Activated naive CD8-positive, alpha-beta T cell treated with anti-CD3 and anti-CD28 coated beads, Interleukin-2, amount 50 U/mL, for 24 hours (primary cell): ENCODE measurements at regions not wholly inside any gene's neighbourhood (a gene's known extent, or its start where the extent isn't known, plus 50 kb on each side); places are given as distances from the start of the nearest gene placed in this dataset.
A peak's percentile ranks its signal among the peaks of the same experiment; 100 is the strongest.

Experiments
- ATAC-seq: fragments of 150-1000 bp; cut with Tn5 transposase; one replicate; pipeline ENCODE4 v1.10.0; 2021
- DNase-seq: peaks from one replicate; pipeline ENCODE4 v3.0.0; 2021
- H3K27ac Mint-ChIP-seq: one replicate; pipeline ENCODE4 v1.8.0; 2021; ENCODE audit warnings: mild to moderate bottlenecking, mixed read lengths
- H3K27me3 Mint-ChIP-seq: one replicate; pipeline ENCODE4 v1.8.0; 2021; ENCODE audit warnings: mixed read lengths
- H3K36me3 Mint-ChIP-seq: one replicate; pipeline ENCODE4 v1.8.0; 2021; ENCODE audit warnings: low read depth, mixed read lengths
- H3K4me1 Mint-ChIP-seq: one replicate; pipeline ENCODE4 v1.8.0; 2021; ENCODE audit warnings: mixed read lengths
- H3K4me3 Mint-ChIP-seq: one replicate; pipeline ENCODE4 v1.8.0; 2021; ENCODE audit warnings: mild to moderate bottlenecking, moderate library complexity, mixed read lengths
- H3K9me3 Mint-ChIP-seq: one replicate; pipeline ENCODE4 v1.8.0; 2021; ENCODE audit warnings: mixed read lengths

DNA sequence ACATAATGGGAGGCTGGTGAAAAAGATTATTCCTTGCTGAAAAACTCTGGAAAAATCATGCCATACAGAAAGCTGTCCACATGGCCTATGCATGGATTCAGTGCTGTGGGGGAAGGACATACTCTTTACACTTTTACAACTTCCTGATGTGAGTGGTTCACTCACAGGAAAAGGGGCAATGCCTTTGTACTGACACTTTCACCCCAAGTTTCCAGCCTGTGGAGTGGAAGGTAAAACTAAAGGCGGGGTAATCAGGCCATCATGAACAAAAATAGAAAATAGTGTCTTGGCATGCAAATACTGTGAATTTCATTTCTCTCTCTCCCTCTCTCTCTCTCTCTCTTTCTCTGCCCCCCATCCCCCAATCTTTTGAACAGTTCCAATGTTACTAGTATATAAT is 281.8 kb downstream of the ETS1 start:
- Mint-ChIP-seq H3K9me3 (peaks cover 3% of the 10 kb centered on the region), H3K27me3 (no peaks in the 10 kb centered on the region), H3K36me3 (peaks cover 4% of the 10 kb centered on the region), H3K4me1 (peaks cover 83% of the 10 kb centered on the region), H3K4me3 (peak overlapping the region; percentile 45), H3K27ac (peak overlapping the region; percentile 88)
- peak; percentile 26 for ATAC-seq
- no peak for DNase-seq

DNA sequence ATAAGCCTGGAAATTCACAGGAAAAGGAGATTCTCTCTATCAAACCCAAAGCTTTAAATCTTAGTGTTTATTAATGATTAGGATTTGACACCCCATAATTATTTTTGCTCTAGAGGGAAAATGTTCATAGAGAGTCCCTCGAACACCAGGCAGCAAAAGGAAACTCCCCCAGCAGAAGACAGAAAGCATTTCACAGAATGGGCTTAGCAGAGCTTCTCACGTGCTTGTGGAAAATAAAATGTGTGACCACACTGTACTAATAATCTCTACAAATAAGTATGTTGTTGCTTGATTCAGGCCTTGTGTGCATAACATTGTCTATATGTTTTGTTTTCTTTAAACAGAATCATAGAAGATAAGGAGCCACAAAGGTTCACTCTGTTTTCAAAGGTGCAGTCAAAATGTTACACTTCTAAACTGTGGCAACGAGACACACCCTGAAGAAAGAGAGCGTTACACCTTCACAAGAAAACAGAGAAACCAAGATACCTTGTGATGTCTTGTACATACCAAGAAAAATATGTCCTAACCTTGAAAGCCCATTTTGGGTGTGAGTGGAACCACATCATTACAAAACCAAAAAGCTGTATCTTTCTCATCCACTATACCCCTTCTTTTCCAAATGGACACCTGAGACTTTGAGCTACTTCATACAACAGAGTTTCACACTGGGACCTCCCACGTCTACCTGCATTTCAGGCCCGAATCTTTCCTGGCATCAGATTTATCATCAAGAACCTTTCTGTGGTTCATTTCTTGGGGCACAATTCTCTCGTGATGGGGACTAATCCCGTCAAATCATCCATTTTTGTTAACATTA is 282.5 kb downstream of the ETS1 start:
- peaks cover 3% of the 10 kb centered on the region for H3K9me3 Mint-ChIP-seq
- no peaks in the 10 kb centered on the region for H3K27me3 Mint-ChIP-seq
- peak overlapping the region; percentile 45 for H3K4me3 Mint-ChIP-seq
- ATAC-seq: no peak
- H3K36me3 Mint-ChIP-seq: peaks cover 4% of the 10 kb centered on the region
- no peak for DNase-seq
- H3K4me1 Mint-ChIP-seq: peaks cover 83% of the 10 kb centered on the region
- peak overlapping the region; percentile 88 for H3K27ac Mint-ChIP-seq

DNA sequence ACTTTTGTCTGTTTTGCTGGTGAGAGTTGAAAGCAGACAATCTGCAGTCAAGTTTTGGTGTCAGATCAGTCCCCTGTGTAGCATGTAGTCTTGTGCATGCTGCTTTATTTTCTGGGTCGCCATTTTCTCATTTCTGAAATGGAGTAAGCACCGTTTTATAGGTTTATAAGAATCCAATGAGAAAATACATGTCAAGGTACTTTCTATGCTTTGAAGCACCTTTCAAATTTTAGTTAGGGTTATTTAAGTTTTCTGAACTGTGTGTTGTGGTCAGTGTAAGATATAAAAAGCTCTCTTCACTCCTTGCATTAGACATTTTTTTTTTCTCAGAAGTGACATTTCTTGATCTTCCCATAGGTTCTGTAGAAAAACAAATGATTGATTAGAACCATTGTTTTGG is 283.2 kb downstream of the ETS1 start:
- H3K9me3 Mint-ChIP-seq: peaks cover 3% of the 10 kb centered on the region
- H3K36me3 Mint-ChIP-seq: peaks cover 4% of the 10 kb centered on the region
- H3K27me3 Mint-ChIP-seq: no peaks in the 10 kb centered on the region
- DNase-seq (no peak), ATAC-seq (no peak)
- peak overlapping the region; percentile 83 for H3K4me3 Mint-ChIP-seq
- H3K4me1 Mint-ChIP-seq: peaks cover 83% of the 10 kb centered on the region
- peak overlapping the region; percentile 88 for H3K27ac Mint-ChIP-seq

GRCh38 chr11:128303383-128303782 is 284.0 kb downstream of the ETS1 start:
- Mint-ChIP-seq H3K27me3 (no peaks in the 10 kb centered on the region), H3K4me3 (peak overlapping the region; percentile 83), H3K27ac (peak overlapping the region; percentile 88), H3K36me3 (peaks cover 4% of the 10 kb centered on the region), H3K4me1 (peaks cover 88% of the 10 kb centered on the region), H3K9me3 (peaks cover 3% of the 10 kb centered on the region)
- ATAC-seq: no peak
- DNase-seq: no peak

DNA sequence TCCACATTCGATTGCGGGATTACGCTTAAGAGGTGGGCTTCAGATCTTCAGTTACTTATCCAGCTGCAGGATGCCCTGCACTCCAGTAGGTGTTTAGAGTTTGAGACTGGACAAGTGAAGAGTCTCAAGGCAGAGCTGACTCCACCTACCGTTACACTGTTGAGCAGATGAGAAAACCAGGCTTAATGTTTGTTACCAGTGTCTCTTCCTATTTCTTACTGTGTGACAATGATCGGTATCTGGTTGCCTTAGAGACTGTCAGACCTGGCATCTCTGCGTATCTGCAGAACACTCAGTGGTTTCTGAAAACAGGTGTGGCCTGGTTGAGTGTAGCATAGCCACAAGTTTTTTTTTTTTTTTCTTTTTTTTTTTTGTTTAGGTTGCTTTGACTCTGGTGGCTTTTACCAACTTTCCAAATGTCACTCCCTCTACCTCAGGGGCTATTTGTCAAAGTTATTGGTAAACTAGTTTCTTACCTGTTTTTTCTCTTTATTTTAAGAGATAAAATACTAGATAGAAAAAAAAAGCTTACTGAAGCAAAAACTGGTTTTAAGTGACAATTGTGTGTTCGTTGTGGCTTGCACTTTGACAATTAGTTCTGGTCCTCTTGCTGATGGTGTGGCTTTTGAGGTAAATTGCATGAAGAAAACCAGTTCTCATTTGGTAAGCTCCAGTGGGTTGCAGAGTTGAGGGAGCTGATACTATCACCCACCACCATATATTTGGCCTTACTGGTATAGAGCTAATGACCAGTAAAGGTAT is 284.8 kb downstream of the ETS1 start:
- Mint-ChIP-seq H3K4me3 (peak overlapping the region; percentile 83), H3K27me3 (no peaks in the 10 kb centered on the region), H3K9me3 (peaks cover 3% of the 10 kb centered on the region), H3K27ac (peak overlapping the region; percentile 88), H3K36me3 (peaks cover 4% of the 10 kb centered on the region), H3K4me1 (peaks cover 92% of the 10 kb centered on the region)
- ATAC-seq (peak; percentile 94), DNase-seq (peak; percentile 48)

GRCh38 chr11:128301756-128302155 is 285.6 kb downstream of the ETS1 start:
- DNase-seq (no peak), ATAC-seq (no peak)
- H3K27me3 Mint-ChIP-seq: no peaks in the 10 kb centered on the region
- H3K36me3 Mint-ChIP-seq: peaks cover 4% of the 10 kb centered on the region
- H3K27ac Mint-ChIP-seq: peak overlapping the region; percentile 88
- peak overlapping the region; percentile 83 for H3K4me3 Mint-ChIP-seq
- H3K9me3 Mint-ChIP-seq: peaks cover 3% of the 10 kb centered on the region
- peaks cover 97% of the 10 kb centered on the region for H3K4me1 Mint-ChIP-seq

GRCh38 chr11:128300785-128301184 is 286.6 kb downstream of the ETS1 start:
- Mint-ChIP-seq H3K4me3 (peak overlapping the region; percentile 61), H3K9me3 (peaks cover under 1% of the 10 kb centered on the region), H3K4me1 (peaks cover 99% of the 10 kb centered on the region), H3K36me3 (peaks cover 8% of the 10 kb centered on the region), H3K27ac (peak overlapping the region; percentile 88), H3K27me3 (no peaks in the 10 kb centered on the region)
- ATAC-seq (no peak), DNase-seq (no peak)

DNA sequence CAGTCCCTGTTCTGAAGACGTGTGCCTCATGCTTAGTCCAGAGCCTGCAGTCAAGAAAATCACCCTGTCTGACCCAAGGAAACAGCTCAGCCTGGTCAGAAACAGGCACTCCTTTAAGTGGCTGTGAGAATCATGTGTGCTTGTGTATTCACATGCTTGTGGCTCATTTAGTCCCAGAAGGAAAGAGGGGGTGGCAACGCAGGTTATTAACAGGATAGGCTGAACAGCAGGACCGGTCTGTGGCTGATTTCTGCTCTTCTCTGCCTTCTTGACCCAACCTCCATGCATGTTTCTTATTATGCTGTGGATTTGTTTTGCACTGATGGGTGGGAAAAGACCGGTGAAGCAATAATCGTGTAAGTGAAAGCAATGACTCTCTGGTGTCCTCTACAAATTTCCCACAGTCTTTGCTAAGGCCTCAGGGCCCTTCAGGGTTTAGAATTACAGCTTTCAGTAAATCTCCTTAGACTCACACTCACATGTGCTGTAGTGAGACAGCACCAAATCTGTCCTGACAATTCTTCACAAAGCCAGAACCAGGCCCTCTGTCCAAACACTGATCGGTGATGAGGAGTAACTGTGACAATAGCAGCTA is 288.1 kb downstream of the ETS1 start:
- Mint-ChIP-seq H3K4me1 (peaks cover 99% of the 10 kb centered on the region), H3K27ac (peak overlapping the region; percentile 88), H3K36me3 (peaks cover 16% of the 10 kb centered on the region), H3K27me3 (no peaks in the 10 kb centered on the region), H3K4me3 (peak overlapping the region; percentile 61), H3K9me3 (peaks cover 7% of the 10 kb centered on the region)
- ATAC-seq (no peak), DNase-seq (no peak)

GRCh38 chr11:128298271-128298670 is 289.1 kb downstream of the ETS1 start:
- Mint-ChIP-seq H3K4me3 (peak overlapping the region; percentile 61), H3K9me3 (peaks cover 7% of the 10 kb centered on the region), H3K4me1 (peaks cover 98% of the 10 kb centered on the region), H3K27ac (peak overlapping the region; percentile 88), H3K36me3 (peaks cover 20% of the 10 kb centered on the region), H3K27me3 (no peaks in the 10 kb centered on the region)
- DNase-seq: no peak
- ATAC-seq: no peak

DNA sequence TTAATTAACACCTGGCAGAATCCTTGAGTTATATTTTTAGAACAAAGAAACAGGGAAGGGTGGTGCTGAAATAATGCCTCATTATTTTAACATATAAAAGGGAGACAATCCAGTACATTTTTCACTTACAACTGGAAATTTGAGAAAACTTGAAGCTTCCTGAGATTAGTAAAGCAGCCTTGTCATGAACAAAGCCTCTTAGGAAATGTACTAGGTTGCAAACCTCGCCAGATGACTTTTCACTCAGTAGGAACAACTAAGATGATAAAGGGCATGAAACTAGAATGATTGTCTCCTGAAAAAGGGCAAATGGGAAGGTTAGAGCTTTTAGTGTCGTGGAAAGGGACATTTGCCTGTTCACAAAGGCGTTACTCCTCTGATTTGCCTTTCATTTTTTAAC is 289.6 kb downstream of the ETS1 start:
- Mint-ChIP-seq H3K27ac (peak overlapping the region; percentile 88), H3K9me3 (peaks cover 7% of the 10 kb centered on the region), H3K27me3 (no peaks in the 10 kb centered on the region), H3K36me3 (peaks cover 24% of the 10 kb centered on the region), H3K4me3 (no peak overlapping the region), H3K4me1 (peaks cover 98% of the 10 kb centered on the region)
- DNase-seq (no peak), ATAC-seq (no peak)

GRCh38 chr11:128297091-128297651 is 290.2 kb downstream of the ETS1 start:
- ATAC-seq (no peak), DNase-seq (no peak)
- H3K36me3 Mint-ChIP-seq: peaks cover 28% of the 10 kb centered on the region
- H3K4me1 Mint-ChIP-seq: peaks cover 98% of the 10 kb centered on the region
- no peaks in the 10 kb centered on the region for H3K27me3 Mint-ChIP-seq
- H3K27ac Mint-ChIP-seq: peak overlapping the region; percentile 88
- no peak overlapping the region for H3K4me3 Mint-ChIP-seq
- peaks cover 7% of the 10 kb centered on the region for H3K9me3 Mint-ChIP-seq

GRCh38 chr11:128294671-128295050 is 292.7 kb downstream of the ETS1 start:
- Mint-ChIP-seq H3K27me3 (no peaks in the 10 kb centered on the region), H3K4me3 (no peak overlapping the region), H3K4me1 (peaks cover 99% of the 10 kb centered on the region), H3K9me3 (peaks cover 7% of the 10 kb centered on the region), H3K27ac (peak overlapping the region; percentile 98), H3K36me3 (peaks cover 30% of the 10 kb centered on the region)
- no peak for DNase-seq
- no peak for ATAC-seq

DNA sequence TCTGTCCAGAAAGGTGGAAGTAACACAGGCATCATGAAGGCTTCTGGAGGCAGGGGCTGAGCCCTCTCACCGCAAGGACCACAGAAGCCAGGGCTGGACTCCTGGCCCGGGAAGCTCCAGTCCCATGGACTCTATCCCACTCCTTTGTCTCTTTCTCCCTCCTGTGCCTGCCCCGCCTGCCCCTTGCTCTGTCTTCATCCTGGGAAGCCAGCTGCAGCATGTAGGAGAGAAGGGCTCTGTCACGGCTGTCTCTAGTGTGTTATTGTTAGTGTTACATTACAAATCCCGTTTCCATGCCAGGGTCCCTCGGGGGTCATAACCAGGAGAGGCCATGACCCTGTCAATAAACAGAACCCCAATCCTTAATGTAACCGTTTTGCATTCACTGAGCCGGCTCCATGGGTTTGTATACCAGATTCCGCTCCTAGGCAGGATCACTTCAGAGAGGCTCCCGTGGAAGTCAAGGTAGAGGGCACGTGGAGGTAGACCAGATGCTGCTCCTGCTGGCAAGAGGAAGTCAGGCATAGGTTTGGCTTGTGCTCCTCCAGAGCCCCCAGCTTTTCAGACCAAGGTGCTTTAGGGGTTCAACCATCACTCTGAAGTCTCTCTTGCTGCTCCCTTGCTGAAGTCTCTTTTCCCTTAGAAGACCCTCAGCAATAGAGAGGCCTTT is 293.2 kb downstream of the ETS1 start:
- peak overlapping the region; percentile 98 for H3K27ac Mint-ChIP-seq
- no peak overlapping the region for H3K4me3 Mint-ChIP-seq
- H3K27me3 Mint-ChIP-seq: no peaks in the 10 kb centered on the region

GRCh38 chr11:128291835-128292234 is 295.5 kb downstream of the ETS1 start:
- DNase-seq (peak; percentile 67), ATAC-seq (peak; percentile 57)
- peaks cover 7% of the 10 kb centered on the region for H3K9me3 Mint-ChIP-seq
- H3K4me3 Mint-ChIP-seq: peak overlapping the region; percentile 86
- H3K36me3 Mint-ChIP-seq: peaks cover 30% of the 10 kb centered on the region
- peaks cover 99% of the 10 kb centered on the region for H3K4me1 Mint-ChIP-seq
- H3K27me3 Mint-ChIP-seq: no peaks in the 10 kb centered on the region
- H3K27ac Mint-ChIP-seq: peak overlapping the region; percentile 98

More for the DNA sequence above, 293.2 kb downstream of the ETS1 start:
- peaks cover 99% of the 10 kb centered on the region for H3K4me1 Mint-ChIP-seq
- DNase-seq (no peak), ATAC-seq (no peak)
- peaks cover 7% of the 10 kb centered on the region for H3K9me3 Mint-ChIP-seq
- peaks cover 30% of the 10 kb centered on the region for H3K36me3 Mint-ChIP-seq
